Activated CD4-positive, alpha-beta T cell treated with anti-CD3 and anti-CD28 coated beads for 1 hour (primary cell): ENCODE measurements at regions not wholly inside any gene's neighbourhood (a gene's known extent, or its start where the extent isn't known, plus 50 kb on each side); places are given as distances from the start of the nearest gene placed in this dataset.

Experiments used
- DNase-seq: peaks from one replicate; pipeline ENCODE4 v3.0.0-alpha.2; 2020

DNA sequence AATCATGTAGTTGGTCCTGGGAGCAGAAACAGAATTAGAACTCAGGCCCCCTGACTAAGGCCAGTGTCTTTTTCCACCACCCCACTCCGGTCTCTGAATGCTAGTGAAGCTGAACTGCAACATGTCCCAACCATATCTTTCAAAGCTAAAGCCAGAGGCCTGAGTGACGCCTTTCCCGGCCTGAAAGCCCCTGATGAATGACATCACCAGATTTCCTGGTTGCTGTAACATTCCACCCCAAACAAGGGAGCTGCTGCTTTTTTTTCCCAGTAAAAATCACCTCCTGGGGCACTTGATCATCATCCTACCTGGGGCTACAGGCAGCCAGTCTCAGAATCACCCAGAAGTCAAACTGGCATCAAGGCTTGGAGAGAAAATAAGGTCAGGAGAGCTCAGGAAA is 162.7 kb downstream of the ARL4C start:
- DNase-seq = no peak

DNA sequence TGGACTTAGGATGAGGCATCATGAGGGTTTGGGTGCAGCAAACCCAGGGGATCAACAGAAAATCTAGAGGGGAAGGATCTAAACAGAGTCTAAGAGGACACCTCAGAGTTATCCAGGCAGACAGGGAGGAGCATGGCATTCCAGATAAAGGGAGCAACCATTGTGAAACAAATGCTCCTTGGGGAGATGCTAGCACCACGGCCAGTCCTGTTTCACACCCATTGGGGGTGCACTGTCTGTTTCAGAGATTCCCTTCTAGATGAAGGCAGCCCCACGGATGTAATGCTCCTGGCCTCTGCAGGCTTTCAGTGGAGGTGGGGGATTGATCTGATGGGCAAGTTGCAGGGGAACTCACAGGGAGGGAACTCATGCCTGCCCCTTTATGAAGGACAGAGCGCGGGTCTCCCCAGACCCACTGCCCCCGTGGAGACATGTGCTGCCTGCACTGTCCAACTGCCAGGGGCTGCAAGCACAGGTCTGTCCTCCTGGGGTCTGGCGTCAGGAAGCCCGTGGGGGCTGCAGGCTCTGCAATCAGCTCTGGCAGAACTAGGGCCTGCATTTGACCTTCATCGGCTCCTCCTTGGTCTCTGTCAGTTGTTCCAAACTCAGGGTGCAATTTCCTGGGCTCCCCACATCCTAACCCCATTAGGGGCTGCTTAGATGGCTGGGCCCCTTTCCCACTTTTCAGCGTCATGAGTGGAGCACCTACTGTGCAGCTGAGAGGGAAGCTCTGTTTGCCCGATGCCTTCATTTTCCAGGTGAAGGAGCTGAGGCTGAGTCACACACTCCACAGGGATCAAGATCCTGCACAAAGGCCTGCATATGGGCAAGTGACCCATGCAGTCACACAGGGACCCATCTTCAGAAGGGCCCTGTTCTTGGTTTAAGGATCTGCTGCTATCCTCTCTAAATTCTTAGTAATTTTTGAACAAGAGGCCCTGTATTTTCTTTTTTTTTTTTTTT is 163.4 kb downstream of the ARL4C start:
- DNase-seq = no peak

DNA sequence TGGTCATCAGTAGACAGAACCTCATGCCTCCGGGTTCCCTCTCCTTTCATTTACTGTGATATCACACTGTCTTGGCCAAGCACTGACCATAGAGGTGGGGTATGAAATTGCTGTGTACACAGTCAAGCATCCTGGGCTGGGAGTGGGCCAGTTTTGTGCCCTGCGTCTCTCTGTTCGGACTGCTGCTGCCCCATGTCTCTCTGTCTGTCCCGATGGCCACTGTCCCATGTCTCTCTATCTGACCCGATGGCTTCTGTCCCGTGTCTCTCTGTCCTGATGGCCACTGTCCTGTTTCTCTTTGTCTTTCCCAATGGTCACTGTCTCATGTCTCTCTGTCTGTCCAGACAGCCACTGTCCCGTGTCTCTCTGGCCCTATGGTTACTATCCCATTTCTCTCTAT is 164.9 kb downstream of the ARL4C start:
- no peak for DNase-seq

DNA sequence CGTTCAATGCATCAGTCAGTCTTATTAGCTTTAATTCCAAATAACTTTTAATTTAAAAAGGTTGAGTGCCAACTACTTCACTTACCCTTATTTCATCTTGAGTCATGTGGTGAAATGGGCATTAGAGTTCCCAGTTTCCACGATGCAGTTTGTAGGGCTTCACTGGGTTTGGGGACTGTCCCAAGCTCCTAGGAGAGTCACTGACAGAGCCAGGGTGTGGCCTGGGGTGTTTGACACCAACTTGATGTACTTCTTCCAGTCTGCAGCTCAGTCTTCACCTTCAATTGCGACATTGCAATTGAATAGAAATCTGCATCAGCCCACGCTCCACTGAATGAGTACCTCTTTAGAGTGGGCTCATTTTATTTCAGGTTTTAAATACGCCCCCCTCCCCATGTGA is 165.3 kb downstream of the ARL4C start:
- no peak for DNase-seq

DNA sequence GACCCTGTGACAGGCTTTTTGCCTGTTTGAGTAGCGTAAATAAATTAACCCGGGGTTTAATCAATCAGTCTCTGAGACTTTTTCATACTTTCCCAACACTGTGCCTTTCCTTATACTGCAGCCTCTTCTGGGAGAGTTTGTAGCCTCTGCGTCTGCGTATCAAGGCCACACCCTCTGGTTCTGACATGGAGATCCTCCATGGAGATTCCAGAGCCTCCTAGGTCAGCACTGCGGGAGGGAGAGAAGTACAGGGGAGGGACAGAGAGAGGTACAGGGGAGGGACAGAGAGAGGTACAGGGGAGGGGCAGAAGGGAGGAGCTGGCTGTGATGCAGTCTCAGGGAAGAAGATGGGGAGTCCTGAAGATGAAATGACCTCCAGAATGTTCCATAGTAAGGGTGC is 166.0 kb downstream of the ARL4C start:
- DNase-seq = no peak

DNA sequence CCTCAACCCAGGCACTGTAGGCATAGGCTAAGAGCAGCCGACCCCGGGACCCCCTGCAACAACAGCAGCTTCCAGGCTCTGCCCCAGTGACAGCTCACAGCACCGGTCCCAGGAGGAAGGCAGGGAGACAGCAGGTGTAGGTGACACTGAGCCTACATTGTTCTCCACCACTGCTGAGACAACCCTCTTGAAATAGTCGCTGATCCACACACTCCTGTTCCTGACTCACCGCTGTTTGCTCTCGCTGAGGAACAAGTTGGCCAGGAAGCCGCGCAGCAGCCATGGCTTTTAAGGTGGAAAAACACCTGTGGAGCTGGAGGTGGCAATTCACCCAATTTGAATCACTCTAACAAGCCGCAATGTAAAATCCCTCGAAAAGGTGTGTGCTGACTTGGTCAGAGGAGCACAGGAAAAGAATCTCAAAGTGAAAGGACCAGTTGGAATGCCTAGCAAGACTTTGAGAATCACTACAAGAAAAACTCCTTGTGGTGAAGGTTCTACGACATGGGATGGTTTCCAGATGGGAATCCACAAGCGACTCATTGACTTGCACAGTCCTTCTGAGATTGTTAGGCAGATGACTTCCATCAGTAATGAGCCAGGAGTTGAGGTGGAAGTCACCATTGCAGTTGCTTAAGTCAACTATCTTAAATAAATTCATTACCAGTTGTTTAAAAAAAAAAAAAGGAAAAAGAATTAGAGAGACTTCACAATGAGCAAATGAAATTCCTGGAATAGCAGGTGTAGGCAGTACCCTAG is 167.5 kb downstream of the ARL4C start:
- DNase-seq = no peak

DNA sequence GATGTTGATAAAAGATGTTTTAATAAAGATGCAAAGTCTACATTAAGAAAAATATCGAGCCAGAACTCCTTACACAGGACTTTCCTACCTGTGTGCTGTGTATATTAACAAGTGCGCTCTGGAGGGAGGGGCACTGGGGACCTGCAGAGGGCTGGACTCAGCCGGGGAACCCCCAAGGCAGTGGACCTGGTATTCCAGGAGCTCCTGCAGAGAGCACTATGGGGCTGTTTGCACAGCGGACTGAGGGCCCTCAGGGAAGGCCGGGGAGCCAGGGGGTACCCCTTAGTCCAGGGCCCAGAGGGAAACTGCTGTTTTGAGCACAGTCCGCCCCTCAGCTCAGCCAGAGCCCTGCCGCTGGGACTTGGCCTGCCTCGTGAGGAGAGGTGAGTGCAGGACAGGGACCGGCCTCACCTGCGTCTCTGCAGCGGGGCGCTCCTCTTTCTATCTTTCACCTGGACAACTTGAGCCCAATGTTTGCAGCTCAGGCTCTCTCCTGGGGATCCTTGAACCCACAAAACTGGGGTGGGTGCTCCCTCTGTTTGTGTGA is 168.4 kb downstream of the ARL4C start:
- DNase-seq = no peak

DNA sequence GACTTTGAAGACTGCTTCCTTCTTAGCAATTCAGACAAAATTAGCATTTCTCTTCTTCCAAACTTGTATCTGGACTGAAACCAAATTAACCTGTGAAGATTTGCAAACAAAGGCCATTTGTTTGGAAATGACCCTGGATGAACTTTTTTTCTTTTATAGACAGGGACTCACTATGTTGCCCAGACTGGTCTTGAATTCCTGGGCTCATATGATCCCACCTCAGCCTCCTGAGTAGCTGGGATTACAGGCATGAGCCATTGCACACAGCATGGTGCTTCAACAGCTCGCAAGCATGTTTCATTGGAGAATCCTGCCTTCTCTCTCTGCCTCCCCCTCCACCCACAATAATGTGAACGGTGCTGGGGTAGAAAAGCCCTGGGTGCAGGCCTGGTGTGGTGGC is 170.2 kb downstream of the ARL4C start:
- no peak for DNase-seq

DNA sequence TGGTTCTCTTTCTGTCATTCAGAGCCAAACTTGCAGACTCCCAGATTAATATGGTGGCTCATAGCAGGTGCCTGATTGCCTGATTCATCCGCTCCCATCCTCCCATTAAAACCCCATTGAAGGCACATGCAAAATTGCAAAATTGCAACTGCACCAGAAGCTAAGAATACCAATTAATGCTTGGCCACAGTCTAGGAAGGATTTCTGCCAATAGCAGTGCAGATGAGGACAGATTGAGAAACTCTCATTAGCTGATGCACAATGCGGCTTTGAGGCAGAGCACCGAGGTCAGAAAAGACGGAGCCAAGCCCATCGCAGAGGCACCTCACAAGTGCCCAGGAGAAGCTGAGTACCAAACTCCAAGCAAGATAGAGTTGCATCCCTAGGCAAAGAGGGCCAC is 172.8 kb downstream of the ARL4C start:
- no peak for DNase-seq

DNA sequence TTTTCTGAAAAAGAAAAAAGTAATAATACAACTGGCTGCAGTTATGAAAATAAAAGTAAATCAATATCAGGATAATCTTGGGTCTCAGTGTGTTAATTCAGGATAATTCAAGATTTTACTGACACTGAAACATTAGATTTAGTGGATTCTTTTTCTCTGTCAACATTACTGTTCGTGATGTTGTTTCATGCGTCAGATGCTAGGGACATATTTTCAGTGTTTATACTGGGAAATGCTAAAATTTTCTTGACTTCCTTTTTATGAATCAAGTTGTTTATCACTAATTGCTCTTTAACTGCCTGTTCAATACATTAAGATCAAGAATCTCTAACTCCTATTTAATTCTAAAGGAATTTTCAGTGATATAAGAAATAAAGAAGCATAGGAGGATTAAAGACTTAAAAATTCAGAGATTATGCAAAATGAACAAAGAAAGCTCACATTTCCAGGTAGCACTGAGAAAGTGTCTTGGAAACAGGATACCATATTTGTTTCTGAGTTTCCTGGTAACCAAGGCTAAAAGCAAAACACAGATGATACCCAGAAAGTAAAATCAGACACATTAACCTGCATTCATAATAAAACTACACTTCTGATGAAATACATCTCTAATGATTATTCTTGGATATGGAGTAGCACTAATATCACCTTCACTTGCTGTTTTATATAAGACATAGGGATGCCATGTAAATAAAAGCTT is 174.0 kb downstream of the ARL4C start:
- no peak for DNase-seq

DNA sequence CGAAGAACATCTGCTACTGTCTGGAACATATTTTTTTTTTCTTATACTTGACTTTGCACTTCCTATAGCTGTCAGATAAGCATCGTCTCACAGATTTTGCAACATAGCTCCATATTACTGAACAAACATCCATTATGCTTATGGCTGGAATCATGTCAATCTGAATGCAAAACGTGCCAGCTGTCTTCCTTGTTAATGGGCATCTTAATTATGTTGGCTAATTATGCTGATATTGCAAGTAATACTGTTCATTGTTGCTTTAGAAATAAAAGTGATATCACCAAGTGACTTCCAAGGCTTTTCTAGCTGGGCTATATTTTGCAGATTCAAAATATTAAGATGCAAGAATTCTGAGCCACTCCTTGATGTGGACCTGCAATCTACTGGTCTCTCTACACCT is 176.8 kb downstream of the ARL4C start:
- no peak for DNase-seq

DNA sequence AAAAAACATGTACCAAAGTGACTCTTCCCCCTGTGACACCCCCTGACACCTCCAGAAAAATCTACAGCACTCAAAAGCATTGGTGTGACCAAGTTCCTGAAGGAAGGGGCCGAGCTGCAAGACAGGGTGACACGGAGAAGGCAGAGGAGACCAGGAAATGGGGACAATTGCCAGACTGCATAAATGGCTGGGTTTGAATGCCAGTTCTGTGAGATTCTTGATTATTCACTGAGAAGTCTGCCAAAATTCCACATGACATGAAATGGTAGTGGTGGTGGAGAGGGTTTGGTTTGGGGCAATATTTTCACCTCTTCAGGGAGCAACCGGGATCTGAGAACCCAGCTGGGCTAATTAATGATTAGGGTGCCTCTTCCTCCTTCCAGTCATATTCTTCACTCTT is 178.5 kb downstream of the ARL4C start:
- no peak for DNase-seq

DNA sequence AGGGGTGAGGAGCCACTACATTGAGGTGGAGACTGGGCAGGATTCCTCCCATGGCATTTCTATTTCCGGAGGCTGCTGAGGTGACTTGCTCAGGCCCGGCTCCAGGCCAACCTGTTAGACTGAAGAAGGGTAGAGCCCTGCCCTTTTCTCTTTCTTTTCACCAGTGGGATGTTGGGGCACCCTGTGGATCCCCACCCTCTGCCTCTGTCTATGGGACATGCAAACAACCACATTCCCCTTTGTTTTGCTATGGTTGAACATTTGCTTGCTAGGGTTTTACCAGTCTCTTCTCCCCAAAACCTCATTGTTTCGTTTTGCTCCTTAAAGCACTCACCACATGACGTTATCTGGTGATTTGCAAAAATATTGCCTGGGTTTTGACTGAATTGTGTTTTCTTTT is 183.3 kb downstream of the ARL4C start:
- no peak for DNase-seq

DNA sequence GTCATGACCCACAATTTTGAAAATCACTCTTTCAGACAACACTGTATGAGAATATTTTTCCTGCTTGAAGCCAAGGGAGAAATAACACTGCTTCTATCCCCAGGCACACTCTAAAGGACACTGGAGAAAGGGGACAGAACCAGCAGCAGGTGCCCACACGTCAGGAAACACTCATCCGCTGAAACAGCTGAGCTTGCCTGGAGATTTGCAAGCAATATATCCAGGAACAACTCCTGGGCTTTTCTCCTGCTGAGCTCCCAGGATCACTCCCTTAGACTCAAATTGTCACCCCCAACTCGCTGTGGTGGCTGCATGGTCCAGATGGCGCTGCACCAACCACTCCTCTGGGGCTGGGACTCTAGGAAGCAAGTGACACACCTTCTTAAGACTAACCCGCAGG is 186.7 kb downstream of the ARL4C start:
- no peak for DNase-seq

DNA sequence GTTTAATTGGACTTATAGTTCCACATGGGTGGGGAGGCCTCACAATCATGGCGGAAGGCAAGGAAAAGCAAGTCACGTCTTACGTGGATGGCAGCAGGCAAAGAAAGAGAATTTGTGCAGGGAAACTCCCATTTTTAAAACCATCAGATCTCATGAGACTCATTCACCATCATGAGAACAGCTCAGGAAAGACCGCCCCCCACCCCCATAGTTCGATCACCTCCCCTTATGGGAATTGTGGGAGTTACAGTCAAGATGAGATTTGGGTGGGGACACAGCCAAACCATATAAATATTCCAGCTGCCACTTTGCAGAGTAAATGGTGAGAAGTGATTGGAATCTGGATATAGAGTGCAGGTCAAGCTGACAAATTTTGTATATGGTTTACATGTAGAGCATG is 187.4 kb downstream of the ARL4C start:
- DNase-seq = no peak

DNA sequence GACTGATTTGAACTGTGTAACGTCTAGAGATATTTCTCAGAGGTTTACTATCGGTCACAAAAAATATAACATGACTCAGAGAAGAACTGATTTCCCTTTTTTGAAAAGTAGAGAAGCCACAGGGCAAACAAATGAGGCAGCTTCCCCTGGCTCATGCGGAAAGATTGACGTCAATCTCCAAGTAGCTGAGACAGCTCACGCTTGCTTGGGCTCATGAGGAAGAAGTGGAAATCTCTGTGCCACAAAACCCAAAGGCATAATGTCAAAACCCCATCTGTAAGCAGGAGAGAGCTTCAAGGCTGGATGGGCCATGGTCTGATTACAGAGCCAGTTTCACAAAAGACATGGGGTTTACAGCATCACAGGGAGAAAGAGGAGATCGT is 188.1 kb downstream of the ARL4C start:
- peak; percentile 57 for DNase-seq

DNA sequence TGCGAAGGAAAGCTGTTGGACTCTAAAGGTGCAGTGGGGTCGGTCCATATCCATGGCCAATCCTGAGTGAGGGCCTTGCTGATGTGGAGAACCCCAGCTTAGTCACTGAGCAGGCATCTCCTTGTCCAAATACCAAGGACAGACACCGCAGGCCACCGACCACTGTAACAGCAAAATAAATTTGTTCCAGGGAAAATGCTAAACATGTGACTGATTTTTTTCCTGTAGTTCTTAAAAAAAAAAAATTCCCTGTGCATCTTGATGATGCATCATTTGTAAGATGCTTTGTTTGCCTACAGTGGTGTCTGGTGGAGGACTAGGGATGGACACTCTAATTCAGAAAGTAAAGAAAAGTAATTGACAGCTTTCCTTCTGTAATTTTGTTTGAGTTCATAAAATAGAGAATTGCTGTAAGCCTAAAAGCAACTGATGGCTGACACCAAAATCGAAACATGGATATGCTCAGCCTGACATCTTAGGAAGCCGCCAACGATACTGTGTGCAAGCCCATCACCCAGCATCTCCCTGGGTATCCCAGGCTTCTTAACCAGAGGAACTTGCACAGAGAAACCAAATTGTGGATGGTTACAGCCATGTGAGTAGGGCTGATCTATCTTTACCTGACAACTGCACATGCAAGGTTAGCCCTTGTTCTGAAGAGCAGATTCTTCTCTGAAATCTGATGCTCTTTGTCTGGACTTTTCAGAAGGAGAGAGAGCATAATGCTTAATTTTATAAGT is 188.6 kb downstream of the ARL4C start:
- no peak for DNase-seq

DNA sequence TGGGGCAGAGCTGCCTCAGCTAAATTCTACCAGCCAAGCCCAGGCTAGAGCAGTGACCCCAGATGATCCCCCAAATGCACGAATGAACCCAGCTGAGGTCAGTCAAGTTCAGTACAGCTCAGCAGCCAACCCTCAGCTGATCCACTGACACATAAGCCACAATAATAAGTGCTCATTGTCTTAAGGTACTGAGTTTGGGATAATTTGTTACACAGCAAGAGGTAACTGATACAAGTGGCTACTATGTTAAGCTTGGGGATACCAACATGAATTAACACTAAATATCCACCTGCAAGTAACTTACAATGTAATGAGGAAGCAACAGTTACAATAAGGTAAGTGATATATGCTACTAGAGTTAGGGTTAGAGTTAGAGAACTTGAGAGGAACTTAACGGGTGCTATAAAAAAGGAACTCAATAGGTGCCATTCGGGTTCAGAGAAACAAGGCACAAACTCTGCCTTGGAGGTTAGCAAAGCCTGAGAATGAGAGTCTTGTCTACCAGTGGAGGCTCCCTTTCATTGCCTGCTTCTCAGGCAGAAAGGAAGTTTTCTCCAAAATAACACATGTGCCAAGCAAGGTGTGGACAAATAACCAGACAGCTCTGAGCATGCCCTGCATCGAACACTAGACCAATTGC is 189.4 kb downstream of the ARL4C start:
- DNase-seq = no peak

DNA sequence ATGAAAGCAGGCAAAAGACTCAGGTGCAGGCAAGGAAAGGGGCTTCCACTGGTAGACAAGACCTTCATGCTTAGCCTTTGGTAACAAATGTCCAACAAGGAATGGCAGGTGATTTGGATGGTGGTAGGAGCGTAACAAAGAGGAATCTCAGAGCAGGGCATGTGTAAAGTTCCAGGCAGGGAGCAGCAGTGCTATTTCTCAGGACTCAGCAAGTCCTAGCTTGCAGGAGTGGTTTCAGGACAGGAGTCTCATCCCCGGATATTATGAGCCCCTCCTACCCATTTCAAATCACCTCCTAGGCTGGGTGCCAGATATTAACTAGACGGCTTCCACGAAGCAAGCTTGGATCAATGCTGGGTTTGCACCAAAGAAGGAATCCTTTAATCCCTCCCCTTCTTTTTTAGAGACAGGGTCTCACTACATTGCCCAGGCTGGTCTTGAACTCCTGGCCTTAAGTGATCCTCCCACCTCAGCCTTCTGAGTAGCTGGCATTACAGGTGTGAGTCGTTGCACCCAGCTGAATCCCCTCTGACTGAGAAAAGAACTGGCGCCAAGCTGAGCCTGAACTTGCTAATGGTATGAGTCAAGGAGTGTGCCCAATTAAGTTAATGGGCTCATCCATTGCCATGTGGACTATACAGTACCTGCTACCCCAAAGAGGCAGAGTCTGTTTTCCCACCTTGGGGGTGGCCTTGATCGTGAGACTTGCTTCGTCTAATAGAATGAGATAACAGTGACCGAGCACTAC is 190.3 kb downstream of the ARL4C start:
- no peak for DNase-seq

DNA sequence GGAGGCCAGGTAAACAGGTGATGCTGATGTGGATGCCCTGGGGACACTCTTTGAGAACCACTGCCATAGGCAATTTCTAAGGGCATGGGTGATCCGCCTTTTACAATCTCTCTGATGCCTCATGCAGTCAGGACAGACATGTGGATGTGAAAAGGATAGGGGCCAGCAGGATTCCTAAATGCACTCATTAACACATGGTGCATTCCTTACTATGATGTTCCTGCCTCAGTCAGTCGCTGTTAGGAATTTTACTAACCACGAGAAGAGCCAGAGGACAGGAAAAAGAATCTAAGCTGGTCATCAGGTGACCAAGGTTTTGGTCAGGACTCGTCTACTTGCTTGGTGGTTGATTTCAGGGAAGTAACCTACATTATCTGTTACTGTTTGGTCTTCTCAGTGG is 191.0 kb downstream of the ARL4C start:
- DNase-seq = no peak

DNA sequence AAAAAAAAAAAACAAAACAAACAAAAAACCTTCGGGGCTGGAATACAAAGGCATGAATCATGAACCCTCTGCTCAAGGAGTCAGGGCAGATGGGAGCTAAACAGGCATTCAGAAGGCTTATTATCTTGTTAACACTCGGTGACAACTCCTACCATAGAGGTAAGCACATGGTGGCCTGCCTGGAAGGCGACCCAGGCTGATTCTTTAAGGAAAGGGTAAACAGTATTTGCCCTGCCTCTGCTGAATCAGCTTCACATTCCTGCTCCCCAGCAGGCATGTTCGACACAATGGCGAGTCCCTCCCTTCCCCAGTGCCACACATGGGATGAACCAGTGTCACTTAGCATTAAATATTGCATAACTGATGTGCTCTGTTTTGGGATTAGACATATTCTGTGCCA is 191.9 kb downstream of the ARL4C start:
- DNase-seq = no peak

DNA sequence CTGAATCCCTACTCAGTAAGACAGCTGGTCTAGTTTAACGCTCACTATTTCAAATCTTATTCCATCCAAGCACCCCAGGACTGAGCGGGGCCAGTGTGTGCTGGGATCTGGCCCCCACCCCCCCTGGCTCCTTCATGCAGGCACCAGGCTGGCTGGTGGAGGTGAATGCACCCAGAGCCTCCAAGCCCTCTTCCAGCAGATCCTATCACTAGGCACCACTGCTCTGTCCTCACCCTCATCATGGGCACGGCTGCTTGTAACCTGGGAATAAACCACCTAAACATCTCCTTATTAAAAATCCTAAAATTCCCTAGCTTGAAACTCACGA is 194.3 kb downstream of the ARL4C start:
- no peak for DNase-seq
